Stimulated activated naive CD8-positive, alpha-beta T cell treated with anti-CD3 and anti-CD28 coated beads, Interleukin-15, Interleukin-2, amounts not matched to agents 100 ng/mL and 50 ng/mL, for 24 hours (primary cell): ENCODE measurements at regions not wholly inside any gene's neighbourhood (a gene's known extent, or its start where the extent isn't known, plus 50 kb on each side); places are given as distances from the start of the nearest gene placed in this dataset.
"Not testable (repeated sequence)": the region's sequence is repeated elsewhere in the genome, so short reads cannot be mapped to it uniquely, and the experiment has no call there.

Experiments used
- H3K27ac Mint-ChIP-seq: one replicate; pipeline ENCODE4 v1.8.0; 2021; ENCODE audit warnings: mild to moderate bottlenecking, mixed read lengths
- H3K27me3 Mint-ChIP-seq: one replicate; pipeline ENCODE4 v1.8.0; 2021; ENCODE audit warnings: mixed read lengths
- H3K36me3 Mint-ChIP-seq: one replicate; pipeline ENCODE4 v1.8.0; 2021; ENCODE audit warnings: low read depth, mixed read lengths
- H3K4me1 Mint-ChIP-seq: one replicate; pipeline ENCODE4 v1.8.0; 2021; ENCODE audit warnings: low read depth, mixed read lengths
- H3K4me3 Mint-ChIP-seq: one replicate; pipeline ENCODE4 v1.8.0; 2021; ENCODE audit warnings: mild to moderate bottlenecking, mixed read lengths
- H3K9me3 Mint-ChIP-seq: one replicate; pipeline ENCODE4 v1.8.0; 2021; ENCODE audit warnings: mixed read lengths

GRCh38 chr5:121027636-121028035 is 563.5 kb downstream of the PRR16 start:
- H3K36me3 Mint-ChIP-seq = no peaks in the 10 kb centered on the region
- no peak overlapping the region for H3K27ac Mint-ChIP-seq
- no peak overlapping the region for H3K4me3 Mint-ChIP-seq
- no peaks in the 10 kb centered on the region for H3K4me1 Mint-ChIP-seq
- no peaks in the 10 kb centered on the region for H3K27me3 Mint-ChIP-seq
- no peaks in the 10 kb centered on the region for H3K9me3 Mint-ChIP-seq

DNA sequence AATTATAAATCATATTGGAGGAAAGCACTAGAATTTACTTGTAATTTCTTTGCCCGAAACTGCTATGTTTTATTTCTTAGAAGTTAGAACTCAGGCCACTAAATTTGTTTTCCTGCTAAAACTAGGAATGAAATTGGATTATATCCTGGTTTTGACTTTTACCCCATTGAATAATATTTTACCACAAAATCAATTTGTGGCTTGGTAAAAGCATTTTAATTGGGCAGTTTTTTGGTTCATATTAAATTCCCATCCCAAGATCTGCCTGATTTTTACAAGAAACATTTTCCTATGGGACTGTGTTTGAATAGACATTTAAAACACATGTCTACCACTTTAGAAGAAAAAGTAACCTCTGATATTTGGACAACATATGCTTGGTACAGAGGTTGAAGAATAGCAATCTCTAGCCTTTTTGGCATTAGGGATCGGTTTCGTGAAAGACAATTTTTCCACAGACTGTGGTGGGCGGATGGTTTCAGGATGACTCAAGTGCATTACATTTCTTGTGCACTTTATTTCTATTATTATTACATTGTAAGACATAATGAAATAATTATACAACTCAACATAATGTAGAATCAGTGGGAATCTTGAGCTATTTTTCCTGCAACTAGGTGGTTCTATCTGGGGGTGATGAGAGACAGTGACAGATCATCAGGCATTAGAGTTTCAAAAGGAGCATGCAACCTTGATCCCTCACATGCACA is 565.6 kb downstream of the PRR16 start:
- Mint-ChIP-seq H3K36me3 (no peaks in the 10 kb centered on the region), H3K27ac (no peak overlapping the region), H3K4me3 (no peak overlapping the region), H3K9me3 (no peaks in the 10 kb centered on the region), H3K4me1 (no peaks in the 10 kb centered on the region), H3K27me3 (no peaks in the 10 kb centered on the region)

GRCh38 chr5:121031491-121031890 is 567.4 kb downstream of the PRR16 start:
- H3K27me3 Mint-ChIP-seq = no peaks in the 10 kb centered on the region
- no peaks in the 10 kb centered on the region for H3K36me3 Mint-ChIP-seq
- H3K27ac Mint-ChIP-seq = no peak overlapping the region

DNA sequence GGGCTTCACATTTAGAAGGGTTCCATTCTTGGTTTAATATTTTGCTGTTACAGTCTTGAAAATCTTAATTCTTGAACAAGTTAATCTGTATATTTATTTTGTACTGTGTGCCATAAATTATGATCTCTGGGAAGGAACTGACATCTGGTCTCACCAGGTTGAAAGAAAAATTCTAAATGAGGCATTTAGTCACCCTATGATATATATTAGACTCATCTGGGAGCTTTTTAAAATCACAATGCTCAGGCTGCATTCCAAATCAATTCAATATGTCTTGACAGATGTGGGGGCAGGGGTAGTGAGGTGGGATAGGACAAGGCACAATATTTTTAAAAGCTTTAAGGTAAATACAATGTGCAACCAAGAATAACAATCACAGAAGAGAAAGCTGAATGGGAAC is 569.2 kb downstream of the PRR16 start:
- Mint-ChIP-seq H3K27me3 (no peaks in the 10 kb centered on the region), H3K36me3 (no peaks in the 10 kb centered on the region), H3K9me3 (no peaks in the 10 kb centered on the region), H3K4me3 (no peak overlapping the region), H3K27ac (no peak overlapping the region), H3K4me1 (no peaks in the 10 kb centered on the region)

More at GRCh38 chr5:121031491-121031890, 567.4 kb downstream of the PRR16 start:
- no peak overlapping the region for H3K4me3 Mint-ChIP-seq
- H3K4me1 Mint-ChIP-seq = no peaks in the 10 kb centered on the region
- H3K9me3 Mint-ChIP-seq = no peaks in the 10 kb centered on the region

DNA sequence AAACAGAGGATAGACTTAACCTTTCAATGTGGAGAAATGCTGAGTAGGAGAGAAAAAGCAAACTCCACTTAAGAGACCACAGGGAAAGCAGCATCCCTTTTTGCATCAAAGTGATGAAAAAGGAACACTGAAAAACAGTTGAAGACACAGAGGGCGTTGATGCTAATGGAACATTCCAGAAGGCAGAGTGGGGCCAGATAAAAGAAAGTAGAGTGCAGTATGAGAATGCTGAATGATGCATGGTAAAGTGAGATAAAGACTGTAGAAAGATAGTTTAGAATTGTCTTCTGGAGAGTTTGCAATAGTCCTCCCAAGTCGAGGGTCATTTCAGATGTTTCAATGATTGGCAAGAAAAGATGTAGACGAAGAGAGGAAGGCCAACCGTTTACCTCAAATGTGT is 574.3 kb downstream of the PRR16 start:
- no peaks in the 10 kb centered on the region for H3K27me3 Mint-ChIP-seq
- no peaks in the 10 kb centered on the region for H3K36me3 Mint-ChIP-seq
- H3K27ac Mint-ChIP-seq = no peak overlapping the region
- peaks cover 10% of the 10 kb centered on the region for H3K9me3 Mint-ChIP-seq
- H3K4me3 Mint-ChIP-seq = no peak overlapping the region
- H3K4me1 Mint-ChIP-seq = no peaks in the 10 kb centered on the region

GRCh38 chr5:121049971-121050370 is 585.9 kb downstream of the PRR16 start:
- H3K4me1 Mint-ChIP-seq = no peaks in the 10 kb centered on the region
- no peaks in the 10 kb centered on the region for H3K36me3 Mint-ChIP-seq
- no peak overlapping the region for H3K4me3 Mint-ChIP-seq
- H3K27ac Mint-ChIP-seq = no peak overlapping the region
- no peaks in the 10 kb centered on the region for H3K9me3 Mint-ChIP-seq
- no peaks in the 10 kb centered on the region for H3K27me3 Mint-ChIP-seq

- H3K27ac Mint-ChIP-seq = no peak overlapping the region
- H3K36me3 Mint-ChIP-seq = no peaks in the 10 kb centered on the region
- H3K4me1 Mint-ChIP-seq = no peaks in the 10 kb centered on the region
- H3K4me3 Mint-ChIP-seq = no peak overlapping the region
- no peaks in the 10 kb centered on the region for H3K9me3 Mint-ChIP-seq
- H3K27me3 Mint-ChIP-seq = no peaks in the 10 kb centered on the region
Measured at GRCh38 chr5:121053055-121053985, 589.2 kb downstream of the PRR16 start.

DNA sequence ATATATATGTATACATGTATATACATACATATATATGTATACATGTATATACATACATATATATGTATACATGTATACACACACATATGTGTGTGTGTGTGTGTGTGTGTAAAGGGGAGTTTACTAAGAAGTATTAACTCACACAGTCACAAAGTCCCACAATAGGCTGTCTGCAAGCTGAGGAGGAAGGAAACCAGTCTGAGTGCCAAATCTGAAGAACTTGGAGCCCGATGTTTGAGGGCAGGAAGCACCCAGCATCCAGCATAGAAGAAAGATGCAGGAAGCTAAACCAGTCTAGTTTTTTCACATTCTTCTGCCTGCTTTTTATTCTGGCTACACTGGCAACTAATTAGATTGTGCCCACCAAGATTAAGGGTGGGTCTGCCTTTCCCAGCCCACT is 591.5 kb downstream of the PRR16 start:
- Mint-ChIP-seq H3K9me3 (peaks cover 10% of the 10 kb centered on the region), H3K4me1 (no peaks in the 10 kb centered on the region), H3K27me3 (no peaks in the 10 kb centered on the region), H3K36me3 (no peaks in the 10 kb centered on the region), H3K27ac (no peak overlapping the region), H3K4me3 (no peak overlapping the region)

GRCh38 chr5:121064241-121064640 is 600.1 kb downstream of the PRR16 start:
- not testable (repeated sequence) for H3K27ac Mint-ChIP-seq, H3K4me3 Mint-ChIP-seq, H3K36me3 Mint-ChIP-seq, H3K4me1 Mint-ChIP-seq, H3K27me3 Mint-ChIP-seq
- H3K9me3 Mint-ChIP-seq = peaks cover 16% of the 10 kb centered on the region

GRCh38 chr5:121086671-121087070 is 622.6 kb downstream of the PRR16 start:
- no peaks in the 10 kb centered on the region for H3K36me3 Mint-ChIP-seq
- H3K27me3 Mint-ChIP-seq = peaks cover 3% of the 10 kb centered on the region

GRCh38 chr5:121087560-121087959 is 623.5 kb downstream of the PRR16 start:
- no peaks in the 10 kb centered on the region for H3K36me3 Mint-ChIP-seq
- H3K9me3 Mint-ChIP-seq = peaks cover 6% of the 10 kb centered on the region
- no peaks in the 10 kb centered on the region for H3K4me1 Mint-ChIP-seq
- H3K27me3 Mint-ChIP-seq = peaks cover 3% of the 10 kb centered on the region
- H3K27ac Mint-ChIP-seq = no peak overlapping the region
- H3K4me3 Mint-ChIP-seq = no peak overlapping the region

More at GRCh38 chr5:121086671-121087070, 622.6 kb downstream of the PRR16 start:
- Mint-ChIP-seq H3K4me3 (no peak overlapping the region), H3K27ac (no peak overlapping the region), H3K4me1 (no peaks in the 10 kb centered on the region), H3K9me3 (peaks cover 6% of the 10 kb centered on the region)

- H3K9me3 Mint-ChIP-seq = peaks cover 6% of the 10 kb centered on the region
- H3K27me3 Mint-ChIP-seq = peaks cover 3% of the 10 kb centered on the region
- no peak overlapping the region for H3K27ac Mint-ChIP-seq
- H3K4me1 Mint-ChIP-seq = no peaks in the 10 kb centered on the region
- no peak overlapping the region for H3K4me3 Mint-ChIP-seq
- no peaks in the 10 kb centered on the region for H3K36me3 Mint-ChIP-seq
Measured at GRCh38 chr5:121088341-121088740, 624.2 kb downstream of the PRR16 start.

- peaks cover 6% of the 10 kb centered on the region for H3K9me3 Mint-ChIP-seq
- no peak overlapping the region for H3K4me3 Mint-ChIP-seq
- peaks cover 3% of the 10 kb centered on the region for H3K27me3 Mint-ChIP-seq
- no peaks in the 10 kb centered on the region for H3K4me1 Mint-ChIP-seq
- H3K27ac Mint-ChIP-seq = no peak overlapping the region
- no peaks in the 10 kb centered on the region for H3K36me3 Mint-ChIP-seq
Measured at GRCh38 chr5:121090822-121091221, 626.7 kb downstream of the PRR16 start.

DNA sequence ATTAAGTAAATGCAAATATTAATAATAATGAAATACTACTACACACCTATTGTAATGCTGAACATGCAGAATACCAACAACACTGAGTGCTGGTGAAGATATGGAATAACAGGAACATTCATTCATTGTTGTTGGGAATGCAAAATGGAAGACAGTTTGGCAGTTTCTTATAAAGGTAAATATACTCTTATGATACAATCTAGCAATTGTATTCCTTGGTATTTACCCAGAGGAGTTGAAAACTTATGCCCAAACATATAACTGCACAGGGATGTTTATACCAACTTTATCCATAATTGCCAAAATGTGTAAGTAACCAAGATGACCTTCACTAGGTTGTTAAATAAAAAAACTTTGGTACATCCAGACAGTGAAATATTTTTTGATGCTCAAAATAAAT is 636.8 kb downstream of the PRR16 start:
- no peaks in the 10 kb centered on the region for H3K36me3 Mint-ChIP-seq
- no peak overlapping the region for H3K27ac Mint-ChIP-seq
- no peaks in the 10 kb centered on the region for H3K27me3 Mint-ChIP-seq
- no peaks in the 10 kb centered on the region for H3K9me3 Mint-ChIP-seq
- no peaks in the 10 kb centered on the region for H3K4me1 Mint-ChIP-seq
- no peak overlapping the region for H3K4me3 Mint-ChIP-seq

DNA sequence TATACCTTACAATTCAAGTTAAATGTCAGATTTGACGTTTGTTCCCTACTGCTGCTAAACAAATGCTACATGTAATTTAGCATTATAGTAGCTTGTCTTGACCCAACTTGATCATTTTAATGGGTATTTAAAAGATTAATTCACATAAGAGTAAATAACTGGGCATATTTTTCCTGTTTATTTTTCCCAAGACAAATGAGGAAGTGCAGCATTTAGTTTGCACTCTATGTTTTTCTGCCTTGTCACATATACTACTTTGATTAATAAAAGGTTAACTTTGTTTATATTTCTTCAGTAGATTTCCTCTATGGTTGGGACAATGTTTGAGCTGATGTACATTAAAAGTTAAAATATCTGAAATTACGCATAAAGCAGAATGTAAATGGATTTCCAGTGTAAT is 641.8 kb downstream of the PRR16 start:
- Mint-ChIP-seq H3K4me1 (no peaks in the 10 kb centered on the region), H3K27me3 (no peaks in the 10 kb centered on the region), H3K4me3 (no peak overlapping the region), H3K9me3 (no peaks in the 10 kb centered on the region), H3K36me3 (no peaks in the 10 kb centered on the region), H3K27ac (no peak overlapping the region)
